ENCODE measurements at regions not wholly inside any gene's neighbourhood (a gene's known extent, or its start where the extent isn't known, plus 50 kb on each side); places are given as distances from the start of the nearest gene placed in this dataset.

DNA sequence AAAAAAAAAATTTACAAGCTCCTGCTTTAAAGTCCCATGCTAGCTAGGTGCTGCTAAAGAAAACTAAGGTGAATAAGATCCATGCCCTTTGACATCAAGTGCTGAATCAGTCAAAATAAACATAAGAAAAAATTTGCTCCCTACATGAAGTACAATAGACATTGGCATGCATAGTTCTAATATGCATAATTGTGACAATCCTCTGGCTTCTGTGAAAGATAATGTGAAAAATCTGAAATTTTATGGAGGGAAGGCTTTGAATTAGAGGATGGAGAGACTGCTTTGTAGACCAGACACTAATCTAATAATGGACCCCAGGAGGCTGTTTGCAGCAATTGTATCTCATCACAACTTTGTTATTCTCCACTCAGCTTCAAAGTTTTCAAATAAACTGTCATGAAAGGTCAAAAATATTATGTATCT is 127.9 kb upstream of the CDK1 start:
- intact Hi-C loops (cut with DNase I) = no loop called here
- Histone ChIP-seq H3K27me3 (no peaks in the 10 kb centered on the region), H3K9me3 (no peaks in the 10 kb centered on the region), H3K4me1 (ENCODE audit: insufficient read depth) (peaks cover 1% of the 10 kb centered on the region), H3K27ac (no peak overlapping the region), H3K4me3 (no peak overlapping the region), H3K36me3 (no peaks in the 10 kb centered on the region)
- no peak for DNase-seq
- TF ChIP-seq EP300 (IDR thresholded peaks at IDR 0.05) = no peak
- TF ChIP-seq CTCF (IDR thresholded peaks at IDR 0.05) = no peak
- TF ChIP-seq POLR2A (IDR thresholded peaks at IDR 0.05) = no peak

GRCh38 chr10:60649485-60650377 is 128.5 kb upstream of the CDK1 start:
- Histone ChIP-seq H3K36me3 (no peaks in the 10 kb centered on the region), H3K4me3 (no peak overlapping the region), H3K27ac (no peak overlapping the region), H3K4me1 (ENCODE audit: insufficient read depth) (peaks cover 1% of the 10 kb centered on the region), H3K9me3 (no peaks in the 10 kb centered on the region), H3K27me3 (no peaks in the 10 kb centered on the region)
- no peak for TF ChIP-seq POLR2A (IDR thresholded peaks at IDR 0.05)
- no peak for TF ChIP-seq EP300 (IDR thresholded peaks at IDR 0.05)
- no peak for TF ChIP-seq CTCF (IDR thresholded peaks at IDR 0.05)
- intact Hi-C loops (cut with DNase I) = loop anchor here in 3 of 4 donors (5.0 to 10.0 kb wide), 4 partner anchors 202 to 545 kb away; no protein-coding TSS in a partner anchor
- 43 to 52% (median 46%) methylated on average over 4 of the region's 4 CpGs for WGBS, 3 donors
- DNase-seq = no peak

DNA sequence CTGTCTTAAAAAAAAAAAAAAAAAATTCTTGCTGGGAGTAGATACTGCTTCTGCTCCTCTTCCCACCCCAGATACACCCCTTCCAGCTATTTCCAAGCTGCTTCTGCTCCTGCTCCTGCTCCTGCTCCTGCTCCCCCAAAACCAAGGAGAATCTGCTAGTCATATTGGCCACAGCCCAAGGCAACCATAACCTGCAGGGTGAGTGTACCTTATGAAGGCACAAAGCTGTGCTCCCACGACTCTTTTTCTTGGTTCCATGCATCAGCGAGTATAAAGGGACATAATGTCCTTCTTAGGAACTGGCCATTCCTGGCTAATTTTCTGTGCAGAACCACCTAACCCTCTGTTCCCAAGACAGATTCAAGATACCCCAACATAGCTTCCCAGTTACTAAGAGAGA is 129.5 kb upstream of the CDK1 start:
- Histone ChIP-seq H3K36me3 (no peaks in the 10 kb centered on the region), H3K27me3 (no peaks in the 10 kb centered on the region), H3K27ac (no peak overlapping the region), H3K4me1 (ENCODE audit: insufficient read depth) (peaks cover 1% of the 10 kb centered on the region), H3K4me3 (no peak overlapping the region), H3K9me3 (no peaks in the 10 kb centered on the region)
- TF ChIP-seq EP300 (IDR thresholded peaks at IDR 0.05) (no peak), CTCF (IDR thresholded peaks at IDR 0.05) (no peak), POLR2A (IDR thresholded peaks at IDR 0.05) (no peak)
- 78 to 91% (median 86%) methylated on average over 2 of the region's 2 CpGs for WGBS, 3 donors
- intact Hi-C loops (cut with DNase I) = loop anchor here in 3 of 4 donors (5.0 to 10.0 kb wide), 4 partner anchors 201 to 544 kb away; no protein-coding TSS in a partner anchor
- DNase-seq = no peak

DNA sequence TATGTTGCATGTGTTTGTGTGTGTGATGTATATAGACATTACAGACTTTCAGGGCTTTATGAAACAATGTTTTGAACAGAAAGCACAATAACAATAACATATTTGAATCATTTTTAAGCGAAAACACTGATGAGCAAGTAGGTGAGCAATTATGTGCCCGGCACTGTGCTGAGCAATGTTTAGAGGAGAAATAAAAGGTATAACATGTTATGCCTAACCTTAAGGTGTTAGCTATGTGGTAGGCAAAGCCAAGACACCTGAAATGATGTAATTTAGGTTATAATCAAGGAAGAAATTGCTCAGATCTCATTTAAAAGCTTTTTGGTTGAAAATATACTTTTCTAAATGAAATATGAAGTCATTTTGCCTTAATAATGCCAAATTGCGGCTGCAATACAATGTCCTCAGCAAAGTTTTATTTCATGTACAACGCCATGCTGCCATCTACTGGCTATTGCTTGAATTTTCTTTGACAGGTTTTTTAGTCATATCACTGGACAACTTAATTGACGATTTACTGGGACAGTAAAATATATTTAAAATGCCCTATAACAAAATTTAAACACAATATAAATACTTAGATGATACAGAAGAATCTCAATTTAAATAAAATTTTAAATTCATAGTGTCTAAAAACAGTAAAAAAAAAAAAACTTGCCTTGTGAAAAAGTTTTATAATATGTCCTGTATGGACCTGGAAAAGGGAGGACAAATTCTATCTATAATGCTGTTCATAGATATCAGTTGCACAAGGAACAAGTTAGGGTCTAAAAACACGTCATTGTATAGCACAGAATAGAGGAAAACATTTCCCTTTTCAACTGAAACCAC is 131.1 kb upstream of the CDK1 start:
- H3K27ac ChIP-seq = no peak overlapping the region
- H3K36me3 ChIP-seq = no peaks in the 10 kb centered on the region
- DNase-seq = peak in 2 of 5 donors; percentile 27 to 47
- peaks cover 1% of the 10 kb centered on the region for H3K4me1 ChIP-seq (ENCODE audit: insufficient read depth)
- H3K9me3 ChIP-seq = no peaks in the 10 kb centered on the region
- no peaks in the 10 kb centered on the region for H3K27me3 ChIP-seq
- H3K4me3 ChIP-seq = no peak overlapping the region
- TF ChIP-seq CTCF (IDR thresholded peaks at IDR 0.05) (peak; percentile 52 to 66 (median 64)), EP300 (IDR thresholded peaks at IDR 0.05) (no peak)
- WGBS, 3 donors = 22 to 25% (median 23%) methylated on average over 6 of the region's 6 CpGs
- intact Hi-C loops (cut with DNase I) = loop anchor here in 3 of 4 donors (5.0 to 10.0 kb wide), 4 partner anchors 200 to 542 kb away; no protein-coding TSS in a partner anchor

Data from ovary (tissue), 7 donors.